ENCODE measurements at regions not wholly inside any gene's neighbourhood (a gene's known extent, or its start where the extent isn't known, plus 50 kb on each side); places are given as distances from the start of the nearest gene placed in this dataset.

DNA sequence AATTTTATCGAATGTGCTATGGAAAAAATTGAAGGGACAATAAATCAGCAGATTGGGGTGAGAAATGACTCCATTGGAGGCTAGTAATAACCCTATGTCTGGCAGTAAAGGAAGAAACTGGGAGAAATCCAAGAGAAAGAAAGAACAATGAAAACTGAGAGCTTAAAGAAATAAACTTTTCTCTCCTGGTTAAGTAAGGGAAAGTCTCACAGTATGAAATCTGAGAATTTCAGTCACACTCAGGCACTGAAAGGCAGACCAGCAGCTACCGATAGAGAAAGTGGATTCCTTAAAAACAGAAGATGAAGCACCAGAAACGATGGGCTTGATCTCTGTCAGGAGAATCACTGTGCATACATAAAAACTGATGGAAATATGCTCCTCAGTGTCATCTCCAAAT is 404.2 kb downstream of the PLPP3 start:
- Histone ChIP-seq H3K36me3 (ENCODE audit: control insufficient read depth in 4 of 4, insufficient read depth in 4 of 4, low read length in 4 of 4) (no peaks in the 10 kb centered on the region), H3K4me1 (ENCODE audit: control insufficient read depth in 5 of 5, insufficient read depth in 5 of 5, low read length in 5 of 5) (peaks cover 0 to 7% (median 1%) of the 10 kb centered on the region in 5 donors), H3K4me3 (no peak overlapping the region), H3K9me3 (ENCODE audit: control insufficient read depth in 4 of 4, insufficient read depth in 3 of 4, low read length in 3 of 4) (no peaks in the 10 kb centered on the region), H3K27me3 (ENCODE audit: control insufficient read depth in 3 of 3, insufficient read depth in 3 of 3, low read length in 2 of 3) (no peaks in the 10 kb centered on the region), H3K9ac (ENCODE audit: insufficient read depth in 1 of 2, low read length in 2 of 2) (no peak overlapping the region), H3K27ac (ENCODE audit: low read depth in 1 of 2, low read length in 1 of 2) (no peak overlapping the region)
- DNase-seq (no peak), ATAC-seq (ENCODE audit: insufficient read depth, low FRiP score) (no peak)
- TF ChIP-seq, protein P1, sequence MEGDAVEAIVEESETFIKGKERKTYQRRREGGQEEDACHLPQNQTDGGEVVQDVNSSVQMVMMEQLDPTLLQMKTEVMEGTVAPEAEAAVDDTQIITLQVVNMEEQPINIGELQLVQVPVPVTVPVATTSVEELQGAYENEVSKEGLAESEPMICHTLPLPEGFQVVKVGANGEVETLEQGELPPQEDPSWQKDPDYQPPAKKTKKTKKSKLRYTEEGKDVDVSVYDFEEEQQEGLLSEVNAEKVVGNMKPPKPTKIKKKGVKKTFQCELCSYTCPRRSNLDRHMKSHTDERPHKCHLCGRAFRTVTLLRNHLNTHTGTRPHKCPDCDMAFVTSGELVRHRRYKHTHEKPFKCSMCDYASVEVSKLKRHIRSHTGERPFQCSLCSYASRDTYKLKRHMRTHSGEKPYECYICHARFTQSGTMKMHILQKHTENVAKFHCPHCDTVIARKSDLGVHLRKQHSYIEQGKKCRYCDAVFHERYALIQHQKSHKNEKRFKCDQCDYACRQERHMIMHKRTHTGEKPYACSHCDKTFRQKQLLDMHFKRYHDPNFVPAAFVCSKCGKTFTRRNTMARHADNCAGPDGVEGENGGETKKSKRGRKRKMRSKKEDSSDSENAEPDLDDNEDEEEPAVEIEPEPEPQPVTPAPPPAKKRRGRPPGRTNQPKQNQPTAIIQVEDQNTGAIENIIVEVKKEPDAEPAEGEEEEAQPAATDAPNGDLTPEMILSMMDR (IDR thresholded peaks at IDR 0.05; ENCODE audit: control extremely low read depth, extremely low read depth), result no peak
- 84 to 86% methylated on average over 3 of the region's 3 CpGs for WGBS, 2 donors

DNA sequence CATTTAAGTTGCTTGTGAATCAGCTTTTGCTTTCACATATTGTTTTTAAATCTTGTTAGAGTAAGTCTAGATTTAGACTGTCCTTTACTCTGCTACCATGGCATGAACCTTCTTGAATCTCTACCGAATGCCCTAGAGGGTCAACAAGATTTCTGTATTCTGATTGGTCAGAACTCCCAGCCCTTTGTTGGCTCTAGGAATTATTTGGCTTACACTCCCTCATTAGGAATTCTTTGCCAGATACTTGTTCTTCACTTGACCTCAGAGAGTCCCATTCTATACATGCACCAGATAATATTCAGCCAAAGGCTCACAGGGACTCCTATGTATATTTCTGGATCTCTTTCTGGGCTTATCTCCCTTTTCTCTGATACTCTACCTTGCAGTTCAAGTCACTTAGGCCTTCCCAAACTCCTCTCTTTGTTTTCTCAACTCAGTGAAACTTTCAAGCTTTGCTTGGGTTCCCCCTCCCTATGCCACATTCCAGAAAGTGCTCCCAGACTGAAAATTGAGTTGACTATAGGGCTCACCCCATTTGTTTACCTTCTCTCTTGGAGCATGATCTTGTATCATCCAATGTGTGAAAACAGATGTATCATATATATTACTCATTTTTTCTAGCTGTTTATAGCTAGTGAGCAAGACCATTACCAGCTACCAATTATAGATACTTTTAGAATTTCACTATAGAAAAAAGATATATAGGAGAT is 405.0 kb downstream of the PLPP3 start:
- H3K36me3 ChIP-seq (ENCODE audit: control insufficient read depth in 4 of 4, insufficient read depth in 4 of 4, low read length in 4 of 4), result no peaks in the 10 kb centered on the region
- H3K27ac ChIP-seq (ENCODE audit: low read depth in 1 of 2, low read length in 1 of 2), result no peak overlapping the region
- ATAC-seq (ENCODE audit: insufficient read depth, low FRiP score) (no peak), DNase-seq (no peak)
- no peaks in the 10 kb centered on the region for H3K9me3 ChIP-seq (ENCODE audit: control insufficient read depth in 4 of 4, insufficient read depth in 3 of 4, low read length in 3 of 4)
- no peak overlapping the region for H3K9ac ChIP-seq (ENCODE audit: insufficient read depth in 1 of 2, low read length in 2 of 2)
- TF ChIP-seq, protein P1 (IDR thresholded peaks at IDR 0.05; ENCODE audit: control extremely low read depth, extremely low read depth), result no peak
- WGBS, 2 donors, result 71 to 84% methylated on average over 1 of the region's 1 CpG
- H3K4me3 ChIP-seq, result no peak overlapping the region
- H3K27me3 ChIP-seq (ENCODE audit: control insufficient read depth in 3 of 3, insufficient read depth in 3 of 3, low read length in 2 of 3), result no peaks in the 10 kb centered on the region
- H3K4me1 ChIP-seq (ENCODE audit: control insufficient read depth in 5 of 5, insufficient read depth in 5 of 5, low read length in 5 of 5), result peaks cover 0 to 7% (median 0%) of the 10 kb centered on the region in 5 donors

DNA sequence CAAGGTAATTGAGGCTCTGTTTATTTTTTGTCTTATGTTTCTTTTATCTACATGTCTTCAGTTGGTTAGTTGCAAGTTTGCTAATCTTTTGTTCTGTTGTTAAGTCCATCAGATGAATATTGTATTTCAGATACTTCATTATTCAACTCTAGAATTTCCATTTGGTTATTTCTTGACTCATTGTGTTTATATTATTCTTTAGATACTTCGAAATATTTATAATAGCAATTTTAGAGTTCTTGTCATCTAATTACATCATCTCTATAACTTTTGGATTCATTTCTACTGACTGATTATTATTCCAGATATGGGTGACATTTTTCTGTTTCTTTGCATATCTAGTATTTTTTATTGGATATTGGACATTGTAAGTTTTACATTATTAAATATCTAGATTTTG is 405.6 kb downstream of the PLPP3 start:
- Histone ChIP-seq H3K27me3 (ENCODE audit: control insufficient read depth in 3 of 3, insufficient read depth in 3 of 3, low read length in 2 of 3) (no peaks in the 10 kb centered on the region), H3K4me1 (ENCODE audit: control insufficient read depth in 5 of 5, insufficient read depth in 5 of 5, low read length in 5 of 5) (peaks cover 0 to 7% (median 0%) of the 10 kb centered on the region in 5 donors), H3K9me3 (ENCODE audit: control insufficient read depth in 4 of 4, insufficient read depth in 3 of 4, low read length in 3 of 4) (no peaks in the 10 kb centered on the region), H3K4me3 (no peak overlapping the region), H3K9ac (ENCODE audit: insufficient read depth in 1 of 2, low read length in 2 of 2) (no peak overlapping the region), H3K27ac (ENCODE audit: low read depth in 1 of 2, low read length in 1 of 2) (no peak overlapping the region), H3K36me3 (ENCODE audit: control insufficient read depth in 4 of 4, insufficient read depth in 4 of 4, low read length in 4 of 4) (no peaks in the 10 kb centered on the region)
- TF ChIP-seq, protein P1 (IDR thresholded peaks at IDR 0.05; ENCODE audit: control extremely low read depth, extremely low read depth), result no peak
- 68 to 85% methylated on average over 1 of the region's 1 CpG for WGBS, 2 donors
- no peak for DNase-seq
- no peak for ATAC-seq (ENCODE audit: insufficient read depth, low FRiP score)

DNA sequence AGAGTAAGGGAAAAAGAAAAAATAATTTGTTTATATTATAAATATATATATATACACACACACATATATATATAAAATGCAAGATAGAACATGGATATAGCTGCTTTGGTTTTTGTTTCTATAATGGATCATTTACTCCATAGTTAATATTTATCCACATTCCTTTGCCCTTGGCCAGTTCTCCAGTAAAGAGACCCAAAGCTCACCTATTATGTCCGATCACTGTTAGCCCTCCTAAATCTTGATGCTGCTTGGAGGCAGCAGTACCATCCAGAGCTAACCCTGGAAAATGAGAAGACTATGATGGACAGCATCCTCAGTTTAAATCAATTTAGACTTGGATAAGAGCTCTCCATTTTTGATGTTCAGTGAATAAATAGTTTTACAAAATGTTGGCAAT is 407.7 kb downstream of the PLPP3 start:
- 94 to 96% methylated on average over 1 of the region's 1 CpG for WGBS, 2 donors
- TF ChIP-seq, protein P1 (IDR thresholded peaks at IDR 0.05; ENCODE audit: control extremely low read depth, extremely low read depth), result no peak
- no peaks in the 10 kb centered on the region for H3K36me3 ChIP-seq (ENCODE audit: control insufficient read depth in 4 of 4, insufficient read depth in 4 of 4, low read length in 4 of 4)
- no peak overlapping the region for H3K4me3 ChIP-seq
- no peaks in the 10 kb centered on the region for H3K27me3 ChIP-seq (ENCODE audit: control insufficient read depth in 3 of 3, insufficient read depth in 3 of 3, low read length in 2 of 3)
- H3K9ac ChIP-seq (ENCODE audit: insufficient read depth in 1 of 2, low read length in 2 of 2), result no peak overlapping the region
- no peak overlapping the region for H3K27ac ChIP-seq (ENCODE audit: low read depth in 1 of 2, low read length in 1 of 2)
- ATAC-seq (ENCODE audit: insufficient read depth, low FRiP score) (no peak), DNase-seq (no peak)
- H3K4me1 ChIP-seq (ENCODE audit: control insufficient read depth in 5 of 5, insufficient read depth in 5 of 5, low read length in 5 of 5), result peaks cover 0 to 7% (median 0%) of the 10 kb centered on the region in 5 donors
- H3K9me3 ChIP-seq (ENCODE audit: control insufficient read depth in 4 of 4, insufficient read depth in 3 of 4, low read length in 3 of 4), result no peaks in the 10 kb centered on the region
